Urothelium cell line (cell line): ENCODE measurements at regions not wholly inside any gene's neighbourhood (a gene's known extent, or its start where the extent isn't known, plus 50 kb on each side); places are given as distances from the start of the nearest gene placed in this dataset.
"Not testable (repeated sequence)": the region's sequence is repeated elsewhere in the genome, so short reads cannot be mapped to it uniquely, and the experiment has no call there.

Experiments
- DNase-seq: peaks from one replicate; pipeline ENCODE4 v3.0.0; 2011; ENCODE audit warnings: low spot score, mixed read lengths
- FAIRE-seq: peaks from 2 replicates; lab custom pipeline; 2011; peaks lifted over from hg19 to GRCh38; lab: Jason Lieb, UNC

GRCh38 chr5:89080467-89081116, 197.6 kb upstream of the MEF2C start:
- FAIRE-seq (no peak), DNase-seq (no peak)

GRCh38 chr5:89072842-89073672, 190.1 kb upstream of the MEF2C start:
- FAIRE-seq (no peak), DNase-seq (no peak)

- no peak for DNase-seq
- FAIRE-seq: no peak
Measured at GRCh38 chr5:89071941-89072331, 189.0 kb upstream of the MEF2C start.

GRCh38 chr5:89071101-89071940, 188.3 kb upstream of the MEF2C start:
- DNase-seq (no peak), FAIRE-seq (no peak)

- FAIRE-seq: no peak
Measured at GRCh38 chr5:89069591-89069990, 186.6 kb upstream of the MEF2C start.

GRCh38 chr5:89067362-89067761, 184.4 kb upstream of the MEF2C start:
- DNase-seq (no peak), FAIRE-seq (no peak)

More at GRCh38 chr5:89069591-89069990, 186.6 kb upstream of the MEF2C start:
- DNase-seq: no peak

- FAIRE-seq (no peak), DNase-seq (no peak)
Measured at GRCh38 chr5:89065919-89066318, 182.9 kb upstream of the MEF2C start.

- FAIRE-seq: no peak
Measured at GRCh38 chr5:89064736-89065135, 181.8 kb upstream of the MEF2C start.

GRCh38 chr5:89064054-89064453, 181.1 kb upstream of the MEF2C start:
- DNase-seq (no peak), FAIRE-seq (no peak)

More at GRCh38 chr5:89064736-89065135, 181.8 kb upstream of the MEF2C start:
- no peak for DNase-seq

- FAIRE-seq: no peak
Measured at GRCh38 chr5:89060768-89061167, 177.8 kb upstream of the MEF2C start.

GRCh38 chr5:89059274-89059673, 176.3 kb upstream of the MEF2C start:
- FAIRE-seq: no peak
- no peak for DNase-seq

More at GRCh38 chr5:89060768-89061167, 177.8 kb upstream of the MEF2C start:
- no peak for DNase-seq

GRCh38 chr5:89055695-89056085, 172.7 kb upstream of the MEF2C start:
- FAIRE-seq (no peak), DNase-seq (no peak)

- FAIRE-seq (no peak), DNase-seq (no peak)
Measured at GRCh38 chr5:89055015-89055694, 172.2 kb upstream of the MEF2C start.

- FAIRE-seq (no peak), DNase-seq (no peak)
Measured at GRCh38 chr5:89053547-89053946, 170.6 kb upstream of the MEF2C start.

- not testable (repeated sequence) for FAIRE-seq, DNase-seq
Measured at GRCh38 chr5:89050062-89050461, 167.1 kb upstream of the MEF2C start.

- no peak for DNase-seq
- no peak for FAIRE-seq
Measured at GRCh38 chr5:89047571-89047970, 164.6 kb upstream of the MEF2C start.

- FAIRE-seq: no peak
Measured at GRCh38 chr5:89045216-89045615, 162.2 kb upstream of the MEF2C start.

GRCh38 chr5:89044674-89045200, 161.8 kb upstream of the MEF2C start:
- no peak for DNase-seq
- FAIRE-seq: no peak

More at GRCh38 chr5:89045216-89045615, 162.2 kb upstream of the MEF2C start:
- no peak for DNase-seq

- DNase-seq: peak; percentile 27
- FAIRE-seq: no peak
Measured at GRCh38 chr5:89043676-89044075, 160.7 kb upstream of the MEF2C start.

GRCh38 chr5:89042746-89043145, 159.8 kb upstream of the MEF2C start:
- FAIRE-seq (no peak), DNase-seq (no peak)
